ENCODE measurements at regions not wholly inside any gene's neighbourhood (a gene's known extent, or its start where the extent isn't known, plus 50 kb on each side); places are given as distances from the start of the nearest gene placed in this dataset.
"Not testable (repeated sequence)": the region's sequence is repeated elsewhere in the genome, so short reads cannot be mapped to it uniquely, and the experiment has no call there.

DNA sequence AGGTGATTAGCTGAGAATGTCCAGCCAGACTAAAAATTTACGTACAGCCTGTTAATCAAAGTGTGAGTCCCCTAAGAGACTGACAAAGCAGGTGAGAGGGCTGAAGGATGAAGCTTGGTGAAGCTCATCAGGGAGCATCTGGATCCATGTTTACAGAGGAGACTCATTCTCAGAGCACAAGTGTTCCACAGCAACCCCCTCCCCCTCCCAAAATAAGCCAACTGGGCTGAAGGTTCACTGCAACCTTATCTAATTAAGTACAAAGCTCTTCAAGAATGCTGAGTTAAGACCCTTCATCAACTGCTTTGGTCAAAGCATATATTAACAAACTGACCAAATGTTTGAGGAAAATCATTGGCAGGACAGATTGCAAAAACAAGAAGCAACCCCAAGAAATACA, 262.6 kb upstream of the ZNF385D start:
- no peak overlapping the region for H3K27ac ChIP-seq
- TF ChIP-seq, protein P1, sequence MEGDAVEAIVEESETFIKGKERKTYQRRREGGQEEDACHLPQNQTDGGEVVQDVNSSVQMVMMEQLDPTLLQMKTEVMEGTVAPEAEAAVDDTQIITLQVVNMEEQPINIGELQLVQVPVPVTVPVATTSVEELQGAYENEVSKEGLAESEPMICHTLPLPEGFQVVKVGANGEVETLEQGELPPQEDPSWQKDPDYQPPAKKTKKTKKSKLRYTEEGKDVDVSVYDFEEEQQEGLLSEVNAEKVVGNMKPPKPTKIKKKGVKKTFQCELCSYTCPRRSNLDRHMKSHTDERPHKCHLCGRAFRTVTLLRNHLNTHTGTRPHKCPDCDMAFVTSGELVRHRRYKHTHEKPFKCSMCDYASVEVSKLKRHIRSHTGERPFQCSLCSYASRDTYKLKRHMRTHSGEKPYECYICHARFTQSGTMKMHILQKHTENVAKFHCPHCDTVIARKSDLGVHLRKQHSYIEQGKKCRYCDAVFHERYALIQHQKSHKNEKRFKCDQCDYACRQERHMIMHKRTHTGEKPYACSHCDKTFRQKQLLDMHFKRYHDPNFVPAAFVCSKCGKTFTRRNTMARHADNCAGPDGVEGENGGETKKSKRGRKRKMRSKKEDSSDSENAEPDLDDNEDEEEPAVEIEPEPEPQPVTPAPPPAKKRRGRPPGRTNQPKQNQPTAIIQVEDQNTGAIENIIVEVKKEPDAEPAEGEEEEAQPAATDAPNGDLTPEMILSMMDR (conservative IDR thresholded peaks at IDR 0.05) = no peak

DNA sequence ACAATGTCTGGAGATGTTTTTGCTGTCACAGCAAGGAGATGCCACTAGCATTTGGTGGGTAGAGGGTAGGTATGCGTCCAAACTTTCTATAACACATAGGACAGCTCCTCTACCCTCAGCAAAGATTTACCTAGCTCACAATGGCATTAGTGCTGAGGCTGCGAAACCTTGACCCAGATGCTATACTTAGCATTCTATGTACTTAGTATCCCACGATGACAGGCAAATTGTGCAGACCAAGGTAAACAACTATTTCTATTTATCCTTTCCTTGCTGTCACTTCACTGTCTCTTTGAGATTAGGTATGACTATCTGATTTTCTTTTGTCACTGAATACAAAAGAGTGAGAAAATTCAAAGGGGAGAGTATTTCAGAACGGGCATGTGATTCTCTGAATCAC, 265.2 kb upstream of the ZNF385D start:
- H3K27ac ChIP-seq = no peak overlapping the region

DNA sequence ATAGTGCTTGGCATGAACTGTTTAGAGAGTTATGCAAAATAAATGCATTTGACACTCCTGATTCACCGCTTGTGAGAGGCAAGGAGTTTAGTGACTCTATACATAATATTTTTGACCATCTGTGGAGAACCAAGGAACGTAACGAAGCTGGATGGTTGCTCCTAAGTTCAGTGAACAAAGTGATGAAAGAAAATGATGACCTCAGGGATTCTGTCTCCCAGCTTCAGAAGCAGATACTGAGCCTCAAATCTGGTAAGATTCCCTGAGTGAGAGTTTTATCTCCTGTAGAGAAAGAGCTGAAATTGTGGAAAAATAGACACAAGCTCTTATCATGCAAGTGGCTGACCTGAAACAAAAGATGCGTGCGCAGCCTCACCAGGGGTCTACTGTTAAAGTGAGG, 273.6 kb upstream of the ZNF385D start:
- not testable (repeated sequence) for H3K27ac ChIP-seq

More for the DNA sequence above, 265.2 kb upstream of the ZNF385D start:
- TF ChIP-seq, protein P1 (conservative IDR thresholded peaks at IDR 0.05) = no peak

GRCh38 chr3:22029480-22029879, 278.5 kb upstream of the ZNF385D start:
- H3K27ac ChIP-seq = no peak overlapping the region
- TF ChIP-seq, protein P1 (conservative IDR thresholded peaks at IDR 0.05) = no peak

DNA sequence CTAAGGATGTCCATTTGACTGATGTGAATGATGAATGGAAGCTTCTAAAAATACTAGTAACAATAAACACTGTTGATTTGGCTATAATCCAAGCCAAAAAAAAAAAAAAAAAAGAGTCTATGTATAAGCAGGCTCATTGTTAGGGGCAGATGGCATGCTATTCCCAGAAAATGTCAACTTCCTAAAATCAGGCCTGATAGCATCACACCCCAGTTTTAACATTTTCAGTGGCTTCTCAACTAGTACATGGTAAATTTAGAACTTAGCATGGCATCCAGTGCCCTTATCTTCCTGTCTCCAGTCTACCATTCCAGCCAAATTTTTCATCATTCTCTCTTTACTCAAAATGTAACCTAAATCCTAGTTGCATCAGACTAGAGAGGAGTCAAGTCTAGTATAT, 288.2 kb upstream of the ZNF385D start:
- TF ChIP-seq, protein P1 (conservative IDR thresholded peaks at IDR 0.05) = no peak
- no peak overlapping the region for H3K27ac ChIP-seq

DNA sequence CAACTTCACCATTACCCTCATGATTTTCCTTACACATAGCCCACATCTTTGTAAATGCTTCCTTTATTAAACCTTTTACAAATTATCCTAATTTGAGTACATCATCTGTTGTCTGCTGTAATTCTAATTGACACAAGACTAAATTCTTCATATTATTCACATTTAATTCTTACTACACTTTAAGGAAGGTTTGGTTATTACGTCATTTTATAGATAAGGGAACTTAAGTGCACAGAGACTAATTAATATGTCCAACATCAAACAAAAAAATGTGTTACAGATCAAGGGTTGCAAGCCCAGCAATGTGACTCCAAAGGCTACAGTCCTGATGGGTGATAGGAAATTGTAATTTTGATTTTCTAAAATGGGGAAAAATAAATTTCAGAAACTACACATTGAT, 289.1 kb upstream of the ZNF385D start:
- TF ChIP-seq, protein P1 (conservative IDR thresholded peaks at IDR 0.05) = no peak
- no peak overlapping the region for H3K27ac ChIP-seq

GRCh38 chr3:22045882-22046281, 294.9 kb upstream of the ZNF385D start:
- TF ChIP-seq, protein P1 (conservative IDR thresholded peaks at IDR 0.05) = no peak
- no peak overlapping the region for H3K27ac ChIP-seq

GRCh38 chr3:22063500-22063899, 312.5 kb upstream of the ZNF385D start:
- H3K27ac ChIP-seq = no peak overlapping the region
- TF ChIP-seq, protein P1 (conservative IDR thresholded peaks at IDR 0.05) = no peak
